ENCODE measurements at regions not wholly inside any gene's neighbourhood (a gene's known extent, or its start where the extent isn't known, plus 50 kb on each side); places are given as distances from the start of the nearest gene placed in this dataset.

DNA sequence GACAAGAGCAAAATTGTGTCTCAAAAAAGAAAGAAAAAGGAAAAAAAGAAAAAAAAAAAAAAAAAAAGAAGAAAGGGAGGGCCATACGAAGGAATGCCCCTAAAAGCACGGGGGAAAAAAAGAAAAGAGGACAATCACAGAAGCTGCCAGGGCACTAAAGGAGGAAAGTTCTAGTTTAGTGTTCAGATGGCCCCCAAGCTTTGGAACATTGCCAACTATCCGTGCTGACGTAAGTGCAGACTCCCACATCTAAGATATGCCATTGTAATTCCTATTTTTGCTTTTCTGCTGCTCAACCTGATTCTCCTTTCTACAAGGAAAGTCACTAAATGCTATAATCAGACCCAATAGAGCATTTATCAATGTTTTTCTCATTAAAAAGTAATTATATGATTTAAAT, 842.1 kb downstream of the KCNJ2 start:
- peak in 1 of 2 donors; percentile 11 for DNase-seq
- 44 to 53% (median 50%) methylated on average over 4 of the region's 4 CpGs for WGBS, 5 donors
- Histone ChIP-seq H3K27me3 (no peaks in the 10 kb centered on the region), H3K36me3 (no peaks in the 10 kb centered on the region), H3K27ac (no peak overlapping the region), H3K9me3 (no peaks in the 10 kb centered on the region), H3K4me1 (no peaks in the 10 kb centered on the region), H3K4me3 (no peak overlapping the region)
- no peak for TF ChIP-seq EP300 (IDR thresholded peaks at IDR 0.05)
- TF ChIP-seq, protein P1, sequence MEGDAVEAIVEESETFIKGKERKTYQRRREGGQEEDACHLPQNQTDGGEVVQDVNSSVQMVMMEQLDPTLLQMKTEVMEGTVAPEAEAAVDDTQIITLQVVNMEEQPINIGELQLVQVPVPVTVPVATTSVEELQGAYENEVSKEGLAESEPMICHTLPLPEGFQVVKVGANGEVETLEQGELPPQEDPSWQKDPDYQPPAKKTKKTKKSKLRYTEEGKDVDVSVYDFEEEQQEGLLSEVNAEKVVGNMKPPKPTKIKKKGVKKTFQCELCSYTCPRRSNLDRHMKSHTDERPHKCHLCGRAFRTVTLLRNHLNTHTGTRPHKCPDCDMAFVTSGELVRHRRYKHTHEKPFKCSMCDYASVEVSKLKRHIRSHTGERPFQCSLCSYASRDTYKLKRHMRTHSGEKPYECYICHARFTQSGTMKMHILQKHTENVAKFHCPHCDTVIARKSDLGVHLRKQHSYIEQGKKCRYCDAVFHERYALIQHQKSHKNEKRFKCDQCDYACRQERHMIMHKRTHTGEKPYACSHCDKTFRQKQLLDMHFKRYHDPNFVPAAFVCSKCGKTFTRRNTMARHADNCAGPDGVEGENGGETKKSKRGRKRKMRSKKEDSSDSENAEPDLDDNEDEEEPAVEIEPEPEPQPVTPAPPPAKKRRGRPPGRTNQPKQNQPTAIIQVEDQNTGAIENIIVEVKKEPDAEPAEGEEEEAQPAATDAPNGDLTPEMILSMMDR (IDR thresholded peaks at IDR 0.05), result no peak
- TF ChIP-seq POLR2A (IDR thresholded peaks at IDR 0.05), result no peak
- no peak for TF ChIP-seq POLR2AphosphoS5 (IDR thresholded peaks at IDR 0.05)
- intact Hi-C loops (cut with DNase I; ENCODE audit: low total_unique reads), result no loop called here

DNA sequence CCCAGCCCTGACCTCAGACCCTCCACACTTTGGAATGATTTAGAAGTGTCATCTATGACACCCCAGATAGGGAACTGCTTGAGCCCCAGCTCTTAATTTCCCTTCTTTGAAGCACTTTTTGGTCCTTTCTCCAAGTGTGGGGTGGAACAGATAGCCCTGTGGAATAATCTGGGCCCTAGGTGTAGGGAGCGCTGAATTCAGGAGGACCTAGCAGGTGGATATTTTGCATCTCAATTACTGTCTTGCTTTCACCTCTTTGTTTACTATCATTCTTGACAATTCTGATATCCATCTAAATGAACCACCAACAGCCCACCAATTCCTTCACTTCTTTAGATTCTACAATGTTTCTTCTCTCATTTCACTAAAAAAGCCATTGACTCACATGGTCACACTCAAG, 850.4 kb downstream of the KCNJ2 start:
- Histone ChIP-seq H3K27me3 (no peaks in the 10 kb centered on the region), H3K9me3 (no peaks in the 10 kb centered on the region), H3K36me3 (no peaks in the 10 kb centered on the region), H3K4me3 (no peak overlapping the region), H3K4me1 (no peaks in the 10 kb centered on the region), H3K27ac (no peak overlapping the region)
- WGBS, 5 donors, result 96 to 100% (median 100%) methylated on average over 1 of the region's 1 CpG
- TF ChIP-seq EP300 (IDR thresholded peaks at IDR 0.05), result no peak
- TF ChIP-seq POLR2A (IDR thresholded peaks at IDR 0.05), result no peak
- no peak for TF ChIP-seq POLR2AphosphoS5 (IDR thresholded peaks at IDR 0.05)
- TF ChIP-seq, protein P1 (IDR thresholded peaks at IDR 0.05), result no peak
- no peak for DNase-seq
- intact Hi-C loops (cut with DNase I; ENCODE audit: low total_unique reads), result no loop called here

DNA sequence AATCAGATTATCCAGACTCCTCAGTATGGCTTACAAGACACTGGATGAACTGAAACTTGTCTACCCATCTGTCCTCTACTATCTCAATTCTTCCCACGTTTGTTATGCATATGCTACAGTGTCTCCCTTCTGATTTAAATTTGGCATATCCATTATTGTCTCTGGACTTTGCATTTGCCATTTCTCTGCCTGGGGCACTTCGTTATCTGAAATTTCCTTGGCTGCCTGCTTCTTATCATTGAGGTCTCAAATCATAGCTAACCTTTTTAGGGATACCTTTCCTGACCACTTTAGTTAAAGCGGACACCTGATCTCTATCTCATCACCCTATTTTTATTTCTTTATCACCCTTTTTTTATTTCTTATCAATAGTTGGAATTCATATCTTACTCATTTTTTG, 853.4 kb downstream of the KCNJ2 start:
- TF ChIP-seq, protein P1 (IDR thresholded peaks at IDR 0.05), result no peak
- no peak for TF ChIP-seq POLR2AphosphoS5 (IDR thresholded peaks at IDR 0.05)
- no peak for TF ChIP-seq EP300 (IDR thresholded peaks at IDR 0.05)
- TF ChIP-seq POLR2A (IDR thresholded peaks at IDR 0.05), result no peak
- Histone ChIP-seq H3K27me3 (no peaks in the 10 kb centered on the region), H3K9me3 (no peaks in the 10 kb centered on the region), H3K4me3 (no peak overlapping the region), H3K4me1 (no peaks in the 10 kb centered on the region), H3K36me3 (no peaks in the 10 kb centered on the region), H3K27ac (no peak overlapping the region)
- no peak for DNase-seq
- intact Hi-C loops (cut with DNase I; ENCODE audit: low total_unique reads), result no loop called here
- 56 to 73% (median 63%) methylated on average over 3 of the region's 3 CpGs for WGBS, 5 donors

DNA sequence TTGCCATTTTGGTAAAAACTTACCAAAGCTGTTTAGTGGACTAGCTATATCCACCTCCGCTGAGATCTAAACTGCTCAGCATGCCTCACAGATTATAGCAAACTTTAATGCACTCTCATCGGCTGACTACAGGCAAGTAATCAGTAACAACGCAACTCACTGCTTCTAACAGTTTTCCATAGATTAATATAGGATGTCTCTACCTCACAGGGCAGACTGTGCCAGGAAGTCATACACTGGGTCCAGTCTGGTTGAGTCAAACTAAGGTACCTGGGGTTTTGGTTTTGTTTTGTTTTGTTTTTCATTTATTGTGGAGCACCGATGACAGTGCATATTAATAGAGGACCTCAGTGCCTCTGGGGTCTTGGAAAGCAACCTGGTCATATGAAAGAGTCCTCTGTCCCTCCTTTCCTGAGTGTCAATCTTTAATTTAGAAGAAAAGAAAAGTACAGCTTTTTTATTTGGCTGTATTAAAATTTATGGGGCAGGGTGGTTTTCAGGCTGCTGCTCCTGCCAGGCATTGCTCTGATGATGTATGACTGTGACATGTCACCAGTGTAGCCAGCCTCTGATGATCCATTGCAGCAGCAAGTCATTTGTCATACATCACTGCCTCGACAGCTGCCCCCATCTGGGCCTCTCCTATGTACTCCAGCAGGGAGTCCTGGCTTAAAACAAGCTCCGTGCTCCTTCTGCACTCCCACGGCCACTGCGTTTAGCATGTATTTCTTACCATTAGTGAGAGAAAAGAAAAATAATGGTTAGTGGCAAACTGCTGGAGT, 854.1 kb downstream of the KCNJ2 start:
- Histone ChIP-seq H3K4me1 (no peaks in the 10 kb centered on the region), H3K27me3 (no peaks in the 10 kb centered on the region), H3K9me3 (no peaks in the 10 kb centered on the region), H3K27ac (no peak overlapping the region), H3K4me3 (no peak overlapping the region), H3K36me3 (no peaks in the 10 kb centered on the region)
- TF ChIP-seq, protein P1 (IDR thresholded peaks at IDR 0.05), result no peak
- no peak for TF ChIP-seq POLR2AphosphoS5 (IDR thresholded peaks at IDR 0.05)
- TF ChIP-seq POLR2A (IDR thresholded peaks at IDR 0.05), result no peak
- no peak for TF ChIP-seq EP300 (IDR thresholded peaks at IDR 0.05)
- 57 to 66% (median 62%) methylated on average over 8 of the region's 8 CpGs for WGBS, 5 donors
- DNase-seq, result peak in 1 of 2 donors; percentile 20
- intact Hi-C loops (cut with DNase I; ENCODE audit: low total_unique reads), result no loop called here

Measured in stomach (tissue), 8 donors.